ENCODE measurements at regions not wholly inside any gene's neighbourhood (a gene's known extent, or its start where the extent isn't known, plus 50 kb on each side); places are given as distances from the start of the nearest gene placed in this dataset.
A peak's percentile ranks its signal among the peaks of the same experiment; 100 is the strongest.
"Not testable (repeated sequence)": the region's sequence is repeated elsewhere in the genome, so short reads cannot be mapped to it uniquely, and the experiment has no call there.

DNA sequence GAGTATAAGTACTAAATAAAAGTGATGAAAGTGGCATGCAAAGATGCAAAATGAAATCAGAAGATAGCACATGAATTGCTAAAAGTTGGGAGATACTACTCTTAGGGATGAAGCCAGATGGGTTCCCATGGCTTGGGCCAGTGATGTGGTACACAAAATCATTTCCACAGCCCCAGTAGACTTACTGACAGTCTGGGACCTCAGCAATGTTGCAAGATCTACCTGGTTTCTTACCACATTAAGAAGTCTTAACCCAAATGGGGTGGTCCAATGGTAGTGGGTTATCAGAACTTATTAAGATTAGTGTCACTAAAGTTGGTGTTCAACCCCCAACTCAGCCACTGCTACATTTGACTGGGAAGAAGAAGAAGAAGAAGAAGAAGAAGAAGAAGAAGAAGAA, 227.7 kb upstream of the IRF2BP2 start:
- DNase-seq = no peak

DNA sequence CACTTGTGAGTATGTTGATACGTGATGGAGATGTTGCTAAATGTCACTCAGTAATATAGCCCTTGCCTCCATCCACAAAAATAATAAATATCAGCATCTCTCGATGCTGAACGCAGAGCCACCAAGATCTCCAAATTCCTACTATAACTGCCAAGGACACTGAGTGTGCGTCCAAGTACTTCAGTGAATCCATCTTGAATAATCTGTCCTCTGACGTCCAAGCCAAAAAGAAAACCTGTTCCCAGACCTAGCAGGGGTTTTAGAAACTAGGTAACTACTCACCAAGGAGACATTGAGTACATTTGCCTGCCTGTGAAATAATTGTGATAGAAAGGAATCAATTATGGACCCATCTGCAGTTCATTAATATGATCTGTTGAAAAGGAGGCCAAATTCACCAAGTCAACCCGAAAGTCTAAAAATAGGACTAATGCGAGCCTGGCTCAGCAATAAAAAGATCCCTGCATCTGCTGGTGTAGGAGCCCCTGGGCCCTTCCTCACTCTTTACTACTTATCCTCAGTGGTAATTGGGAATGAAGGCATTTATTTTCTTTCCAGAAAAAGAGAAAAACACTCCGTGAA, 226.9 kb upstream of the IRF2BP2 start:
- DNase-seq = no peak

DNA sequence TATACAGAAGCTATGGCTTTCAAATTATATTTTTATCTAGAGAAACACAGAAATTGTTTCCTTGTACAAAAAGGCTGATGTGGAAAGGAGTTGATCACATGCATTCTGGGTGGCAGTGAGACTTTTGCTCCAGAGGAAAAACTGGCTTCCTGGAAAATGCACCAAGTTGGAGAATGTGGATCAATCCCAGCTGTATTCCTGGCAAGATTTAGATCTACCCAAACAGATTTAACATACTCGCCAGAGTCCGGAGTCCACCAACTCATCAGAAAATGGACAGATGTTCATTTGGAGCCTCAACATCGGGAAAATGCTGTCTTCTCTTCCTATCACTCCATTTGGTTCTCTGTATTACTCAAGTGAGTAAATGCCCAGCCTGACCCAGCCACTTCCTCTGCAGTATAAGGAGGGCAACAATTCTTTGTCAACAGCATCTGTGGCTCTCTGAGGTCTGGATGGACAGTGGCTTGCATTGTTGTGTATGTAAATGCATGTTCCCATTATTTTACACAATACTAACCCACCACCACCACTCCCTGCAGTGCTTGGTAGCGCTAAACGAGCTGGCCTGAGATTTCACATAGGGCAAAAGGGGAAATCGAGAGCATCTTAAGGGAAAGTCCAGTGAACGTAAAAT, 226.2 kb upstream of the IRF2BP2 start:
- DNase-seq = no peak

DNA sequence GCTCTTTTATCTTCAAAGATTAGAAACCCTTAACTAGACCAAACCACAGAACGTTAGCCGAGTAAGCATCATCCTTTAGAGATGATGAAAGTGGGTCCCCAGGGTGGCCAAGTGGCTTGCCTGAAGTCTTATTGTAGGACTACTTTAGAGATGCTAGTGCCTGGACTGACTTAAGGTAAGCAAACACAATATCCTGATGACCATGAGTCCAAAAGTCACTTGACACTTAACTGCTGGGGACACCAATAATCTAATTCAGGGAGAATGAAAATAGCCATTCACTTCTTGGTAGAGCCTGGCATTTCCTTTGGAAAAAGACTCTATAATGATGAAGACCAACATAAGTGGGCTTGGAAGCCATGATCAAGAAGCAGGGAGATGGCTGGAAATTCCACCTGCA, 225.3 kb upstream of the IRF2BP2 start:
- DNase-seq = no peak

DNA sequence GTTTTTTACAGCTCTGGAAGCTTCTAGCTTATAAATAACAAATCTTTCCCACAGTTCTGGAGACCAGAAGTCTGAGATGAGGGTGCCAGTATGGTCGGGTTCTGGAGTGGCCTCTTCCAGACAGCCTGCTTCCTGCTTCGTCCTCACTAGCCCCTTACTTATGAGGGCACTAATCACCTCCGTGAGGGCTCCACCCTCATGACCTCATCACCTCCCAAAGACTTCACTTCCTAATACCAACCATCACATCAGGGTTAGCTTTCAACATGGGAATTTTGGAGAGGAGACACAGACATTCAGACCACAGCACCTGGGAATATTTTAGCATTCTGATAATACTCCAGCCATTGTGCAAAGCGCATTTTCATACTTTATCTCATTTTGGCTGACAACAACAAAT, 223.7 kb upstream of the IRF2BP2 start:
- no peak for DNase-seq

DNA sequence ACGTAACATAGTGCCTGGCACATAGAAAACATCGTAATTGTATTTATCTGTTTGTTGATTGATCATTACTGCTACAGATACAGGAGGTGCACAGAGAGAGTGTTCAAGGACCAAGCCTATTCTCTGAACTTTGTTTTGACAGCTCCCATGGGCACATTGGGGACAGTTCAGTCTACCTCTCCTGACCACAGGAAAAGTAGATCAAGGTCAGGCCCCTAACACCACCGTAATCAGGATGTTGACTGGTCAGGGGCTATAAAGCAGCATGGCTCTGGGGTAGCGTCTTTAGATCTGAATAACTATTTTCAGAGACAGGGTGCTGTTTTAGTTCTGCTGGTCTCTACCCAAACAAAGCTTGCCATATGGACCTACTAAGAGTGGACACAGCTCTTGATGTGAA, 223.1 kb upstream of the IRF2BP2 start:
- no peak for DNase-seq

DNA sequence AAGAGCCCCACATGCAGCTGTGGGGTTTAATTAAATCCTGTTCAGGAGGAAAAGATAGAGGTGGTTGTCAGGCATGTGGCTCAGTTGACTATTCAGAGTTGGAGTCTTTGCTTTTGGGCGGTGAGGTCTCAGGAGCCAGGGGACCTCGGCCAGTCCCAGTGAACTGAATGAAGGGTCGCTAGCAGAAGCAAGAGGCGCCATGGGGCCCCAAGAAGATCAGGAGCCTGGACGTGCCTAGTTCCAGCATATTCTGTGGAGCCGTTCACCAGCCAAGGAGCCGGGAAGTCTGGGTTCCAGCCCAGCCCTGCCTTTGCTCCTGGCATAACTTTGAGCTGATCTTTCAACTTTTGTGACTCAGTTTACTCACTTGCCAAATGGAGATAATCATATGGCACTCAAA, 217.7 kb upstream of the IRF2BP2 start:
- no peak for DNase-seq

DNA sequence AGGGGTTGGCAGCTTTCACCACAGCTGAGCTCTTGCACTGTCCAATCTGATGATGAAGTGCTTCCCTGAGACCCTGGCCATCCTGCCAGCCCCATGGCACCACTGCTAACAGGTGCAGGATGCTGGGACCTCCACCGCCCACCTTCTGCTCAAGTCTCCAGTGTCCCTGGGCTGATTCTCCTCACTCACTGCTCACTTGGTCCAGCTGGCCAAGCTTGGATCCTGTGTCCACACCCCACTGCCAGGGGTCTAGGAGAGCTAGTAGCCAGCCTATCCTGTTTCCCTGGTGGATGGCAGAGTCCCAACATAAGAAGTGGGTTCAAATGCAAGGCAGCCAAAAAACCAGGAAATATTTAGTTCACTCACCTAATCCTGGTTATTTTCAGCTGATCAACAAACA, 217.2 kb upstream of the IRF2BP2 start:
- DNase-seq = no peak

DNA sequence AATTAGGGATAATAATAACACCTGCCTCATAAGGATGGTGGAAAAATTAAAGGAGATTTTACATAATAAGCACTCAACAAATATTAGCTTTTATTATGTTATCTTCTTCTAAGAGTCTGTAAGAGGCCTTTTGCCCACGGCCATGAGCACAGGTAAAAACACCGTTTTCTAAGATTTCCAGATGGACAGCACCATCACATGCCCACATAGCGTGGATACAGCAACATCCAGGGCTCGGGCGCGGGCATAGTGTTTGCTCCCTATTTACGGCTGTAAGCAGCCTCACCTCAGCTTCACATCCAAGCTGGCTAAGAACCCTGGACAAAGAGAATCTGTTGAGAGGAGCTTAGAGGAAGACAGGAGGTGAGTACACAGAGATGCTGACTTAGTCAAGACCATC, 216.4 kb upstream of the IRF2BP2 start:
- DNase-seq = no peak

DNA sequence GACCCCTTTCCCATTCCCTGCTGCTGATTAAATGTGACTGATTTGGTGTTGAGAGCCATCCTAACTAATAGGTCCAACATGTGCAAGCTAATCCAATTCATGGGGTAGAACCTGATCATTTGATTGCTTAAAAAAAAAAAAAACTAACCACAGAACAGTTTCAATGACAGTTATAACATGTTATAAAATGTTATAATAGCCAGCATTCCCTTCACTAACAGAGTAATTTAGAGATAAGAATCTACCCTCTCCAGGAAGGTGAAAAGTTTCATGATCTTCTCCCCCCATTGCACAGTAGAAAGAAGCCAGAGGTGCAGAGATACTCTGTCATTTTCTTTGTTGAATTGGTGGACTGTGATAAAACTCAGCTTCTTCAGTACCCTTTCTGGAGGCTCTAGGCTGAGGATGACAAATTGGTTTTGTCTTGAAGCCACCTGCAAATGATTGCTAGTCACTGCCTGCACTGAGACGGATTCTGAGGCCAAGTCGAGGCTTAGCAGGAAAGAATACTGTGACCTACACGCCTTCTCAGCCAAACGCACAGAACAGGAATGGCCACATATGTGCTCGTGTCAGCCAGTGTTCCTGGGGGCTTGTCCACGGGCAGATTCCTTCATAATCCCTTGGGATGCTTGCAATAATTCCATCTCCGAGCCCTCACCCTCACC, 215.7 kb upstream of the IRF2BP2 start:
- DNase-seq = no peak

DNA sequence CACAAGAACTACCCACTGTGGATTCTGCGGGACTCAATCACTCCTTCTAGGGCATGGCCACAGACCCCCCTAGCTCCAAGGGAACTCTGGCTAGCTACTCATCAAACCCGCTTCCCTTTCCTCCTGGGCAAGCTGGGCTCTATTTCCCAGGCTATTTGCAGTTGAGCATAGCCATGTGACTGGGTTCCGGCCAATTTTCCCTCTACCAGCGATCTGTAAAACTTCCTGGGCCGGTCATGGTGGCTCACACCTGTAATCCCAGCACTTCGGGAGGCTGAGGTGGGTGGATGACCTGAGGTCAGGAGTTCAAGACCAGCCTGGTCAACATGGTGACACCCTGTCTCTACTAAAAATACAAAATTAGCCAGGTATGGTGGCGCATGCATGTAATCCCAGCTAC, 214.9 kb upstream of the IRF2BP2 start:
- not testable (repeated sequence) for DNase-seq

DNA sequence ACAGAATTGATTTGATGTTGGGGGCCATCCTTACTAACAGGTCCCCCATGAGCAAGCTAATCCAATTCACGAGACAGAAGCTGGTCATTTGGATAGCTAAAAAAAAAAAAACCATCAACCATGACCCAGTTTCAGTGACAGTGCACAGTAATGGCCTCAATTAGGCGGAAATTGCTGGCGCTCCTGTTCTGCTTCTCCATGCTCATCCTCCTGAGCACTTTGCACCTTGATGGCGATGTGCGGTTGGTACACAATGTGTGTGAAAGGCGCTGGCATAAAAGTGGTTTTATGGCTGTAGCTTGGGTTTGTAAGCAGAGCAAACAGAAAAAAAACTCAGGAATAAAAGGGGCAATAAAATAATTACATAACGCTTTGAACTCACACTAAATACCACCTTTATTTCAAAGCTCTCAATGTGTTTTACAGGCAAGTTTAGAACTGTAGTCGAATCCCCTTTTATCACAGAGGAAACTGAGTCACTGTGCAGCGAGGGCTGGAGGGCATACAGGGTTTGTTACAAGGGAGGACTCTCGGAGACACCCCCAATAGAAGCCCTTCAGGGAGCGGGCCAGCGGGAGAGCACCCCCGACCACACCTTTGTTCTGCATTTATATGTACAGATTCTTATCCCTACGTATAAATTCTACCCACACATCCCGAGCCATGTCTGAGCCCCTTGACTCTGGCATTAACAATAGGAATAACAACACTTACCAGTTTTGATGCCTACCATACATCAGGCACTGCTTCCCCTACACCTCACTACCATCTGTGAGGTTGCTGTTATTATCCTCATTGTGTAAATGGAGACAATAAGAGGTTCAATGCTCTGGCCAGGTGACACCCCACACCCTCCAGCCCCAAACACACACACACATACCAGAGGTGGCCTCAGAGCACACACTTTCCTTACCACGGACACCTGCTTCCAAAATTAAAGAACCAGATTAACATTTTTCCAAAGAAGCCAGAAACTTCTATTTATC, 213.5 kb upstream of the IRF2BP2 start:
- DNase-seq = no peak

DNA sequence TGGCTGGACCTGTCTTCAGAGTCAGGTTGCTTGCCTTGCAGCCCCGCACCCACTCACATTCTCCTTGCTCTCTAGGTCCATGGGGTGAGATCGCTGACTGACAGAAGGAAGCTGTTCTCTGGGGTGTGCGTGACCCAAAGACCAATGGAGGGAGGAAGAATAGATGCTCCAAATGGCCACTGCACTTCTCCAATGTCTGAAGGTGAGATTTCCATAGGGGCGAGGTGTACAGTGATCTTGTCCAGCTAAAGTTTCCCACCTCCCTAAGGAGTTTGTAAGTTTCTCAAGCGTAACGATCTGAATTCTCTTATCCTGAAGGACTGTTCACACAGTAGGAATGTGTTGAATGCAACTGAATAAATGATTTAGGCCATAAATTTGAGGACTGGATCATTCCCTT, 211.9 kb upstream of the IRF2BP2 start:
- DNase-seq = no peak

DNA sequence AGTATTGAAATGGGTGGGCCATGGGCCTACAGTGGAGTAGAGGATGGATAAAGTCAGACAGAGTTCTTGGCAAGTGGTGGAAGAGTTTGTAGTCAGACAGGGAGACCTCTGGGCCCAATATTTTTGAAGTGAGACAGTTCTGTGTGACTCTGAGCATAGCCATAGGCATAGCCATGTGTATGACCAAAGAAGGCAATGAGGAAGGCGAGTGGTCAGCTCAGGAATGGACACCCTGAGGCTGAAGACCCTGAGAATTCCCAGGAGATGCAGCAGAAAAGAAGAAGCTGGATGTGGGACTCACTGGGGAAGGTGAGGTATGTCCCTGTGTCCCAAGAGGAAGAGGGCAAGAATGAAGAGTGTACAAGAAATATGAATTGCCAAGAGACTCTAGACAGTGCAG, 210.6 kb upstream of the IRF2BP2 start:
- no peak for DNase-seq

DNA sequence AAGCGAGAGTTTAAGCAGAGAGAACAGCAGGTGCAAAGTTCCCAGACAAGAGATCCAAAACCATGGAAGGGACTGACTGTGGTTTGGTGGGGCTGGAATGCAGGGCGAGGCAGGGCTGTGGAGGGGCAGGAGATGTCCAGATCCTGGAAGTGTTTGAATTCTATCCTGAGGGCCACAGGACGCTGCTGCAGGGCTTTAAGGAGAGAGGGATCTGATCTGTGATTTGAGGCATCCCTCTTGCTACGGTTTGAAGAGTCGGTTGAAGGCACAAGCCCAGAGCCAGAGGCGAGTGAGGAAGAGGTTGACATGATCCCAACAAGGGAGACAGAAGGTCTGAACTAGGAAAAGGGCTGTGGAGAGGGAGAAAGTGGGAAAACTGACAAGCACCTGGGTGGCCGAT, 209.9 kb upstream of the IRF2BP2 start:
- not testable (repeated sequence) for DNase-seq

DNA sequence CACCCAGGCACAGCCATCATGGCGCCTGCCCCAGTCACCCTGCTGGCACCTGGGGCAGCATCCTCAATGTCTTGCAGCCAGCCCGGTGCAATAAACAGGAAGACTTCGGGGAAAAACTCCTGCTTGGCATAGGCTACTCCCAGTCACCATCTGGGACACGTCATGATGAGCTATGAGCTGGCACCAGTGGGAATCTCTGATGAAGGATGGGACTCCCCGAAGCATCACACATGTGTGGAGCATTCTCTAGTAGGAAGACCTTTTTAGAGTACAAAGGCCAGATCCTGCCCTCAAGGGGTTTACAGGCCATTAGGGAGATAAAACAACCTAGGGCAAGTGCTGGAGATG, 208.0 kb upstream of the IRF2BP2 start:
- not testable (repeated sequence) for DNase-seq

DNA sequence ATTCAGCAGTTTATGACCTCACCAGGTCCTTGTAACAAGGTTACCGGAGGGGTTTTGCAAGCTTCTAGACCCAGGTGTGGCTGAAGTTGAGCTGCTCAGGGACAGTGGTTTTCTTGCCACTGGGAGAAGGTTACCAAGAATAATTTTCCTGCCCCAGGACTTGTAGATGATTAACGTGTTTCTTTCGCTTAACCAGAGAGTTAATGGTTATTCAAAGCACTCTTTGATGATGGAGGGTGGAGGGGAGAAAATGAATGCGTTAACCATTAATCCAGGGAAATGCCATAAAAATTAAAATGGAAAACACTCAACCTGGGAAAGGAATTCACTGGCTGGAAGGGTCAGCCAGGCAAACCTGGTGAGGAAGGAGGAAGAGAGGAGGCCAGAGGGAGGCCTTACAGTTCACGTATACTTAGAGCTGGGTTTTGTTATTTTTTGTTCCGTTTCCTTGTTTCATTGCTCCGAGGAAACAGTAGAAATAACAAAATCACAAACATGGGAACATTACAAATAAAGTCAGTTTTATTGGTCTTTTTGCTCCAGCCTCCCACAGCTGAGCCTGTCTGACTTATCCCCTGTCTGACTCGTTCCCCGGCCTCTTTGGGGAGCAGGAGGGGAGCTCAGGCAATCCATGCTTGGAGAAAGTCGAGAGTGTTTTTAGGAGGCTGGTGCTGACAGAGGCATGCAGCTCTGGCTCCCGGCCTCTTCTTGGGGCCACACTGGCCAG, 207.5 kb upstream of the IRF2BP2 start:
- DNase-seq = not testable (repeated sequence)

DNA sequence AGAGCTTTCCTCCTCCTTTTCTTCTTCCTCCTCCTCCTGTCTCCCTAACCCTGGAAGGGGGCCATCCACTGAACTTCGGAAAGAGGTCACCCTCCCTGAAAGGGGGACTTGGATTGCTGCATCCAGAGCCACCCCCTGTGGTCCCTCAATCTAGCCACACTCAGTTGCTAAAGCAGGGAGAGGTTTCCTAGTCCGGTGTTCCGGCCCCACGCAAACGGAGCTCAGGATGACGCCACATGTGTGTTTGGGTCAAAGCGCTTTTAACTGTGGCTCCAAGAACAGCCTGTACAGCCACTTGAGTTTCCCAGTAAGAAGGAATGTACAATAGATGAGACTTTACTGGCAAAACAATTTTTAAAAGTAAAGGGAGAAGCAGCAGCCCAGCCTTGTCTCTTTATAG, 206.9 kb upstream of the IRF2BP2 start:
- DNase-seq = not testable (repeated sequence)

DNA sequence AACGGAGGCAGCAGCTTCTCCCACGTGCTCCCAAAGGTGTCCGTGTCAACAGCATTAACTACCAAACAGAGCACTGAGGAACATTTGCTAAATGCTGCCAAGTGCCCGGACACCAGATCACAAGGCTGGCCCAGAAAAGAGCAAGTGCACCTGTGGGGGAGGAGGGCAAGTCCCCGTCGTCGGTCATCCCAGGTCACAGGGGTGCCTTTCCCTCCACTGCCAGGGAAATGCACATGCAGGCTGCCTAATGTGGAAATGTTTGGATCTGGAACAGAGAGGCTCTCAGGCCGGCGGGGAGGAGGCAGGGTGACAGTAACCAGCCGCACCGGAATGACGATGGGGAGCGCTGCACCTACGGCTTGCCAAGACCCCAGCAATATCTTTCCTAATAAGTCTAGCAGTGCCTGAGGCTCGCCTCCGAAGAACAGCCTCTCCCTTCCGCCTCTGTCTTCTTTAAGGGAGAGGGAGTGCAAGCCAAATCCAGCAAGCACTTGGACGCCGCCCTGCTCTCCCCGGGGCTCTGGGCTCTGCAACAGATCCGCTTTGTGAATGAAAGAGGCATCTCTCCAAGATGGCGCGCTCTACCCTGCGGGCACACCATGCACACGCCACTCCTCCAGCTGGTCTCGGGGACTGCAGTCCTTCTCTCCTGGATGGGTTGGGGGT, 206.3 kb upstream of the IRF2BP2 start:
- DNase-seq = not testable (repeated sequence)

DNA sequence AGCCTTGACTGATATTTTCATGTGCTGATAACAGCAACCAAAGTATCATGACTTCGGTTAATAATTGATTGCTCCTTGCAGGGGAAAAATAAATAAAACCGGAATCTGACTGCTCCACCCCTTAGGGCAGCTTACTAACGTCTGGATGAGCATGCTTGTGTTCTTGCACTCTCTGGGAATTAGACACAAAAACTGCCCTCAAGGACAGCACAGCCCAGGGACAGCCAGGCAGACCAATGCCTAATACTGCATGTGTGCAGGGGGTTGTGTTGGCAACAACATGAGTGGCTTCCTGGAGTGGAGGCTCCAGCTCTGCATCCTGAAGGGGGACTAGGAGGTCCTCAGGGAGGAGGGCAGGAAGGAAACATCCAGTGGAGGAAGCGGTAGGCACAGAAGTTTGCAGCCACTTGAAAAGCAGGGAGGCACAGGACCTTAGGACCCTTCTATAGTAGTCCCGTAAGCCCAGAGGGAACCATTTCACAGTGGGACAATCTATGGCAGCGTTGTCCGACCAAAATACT, 205.4 kb upstream of the IRF2BP2 start:
- DNase-seq = not testable (repeated sequence)

DNA sequence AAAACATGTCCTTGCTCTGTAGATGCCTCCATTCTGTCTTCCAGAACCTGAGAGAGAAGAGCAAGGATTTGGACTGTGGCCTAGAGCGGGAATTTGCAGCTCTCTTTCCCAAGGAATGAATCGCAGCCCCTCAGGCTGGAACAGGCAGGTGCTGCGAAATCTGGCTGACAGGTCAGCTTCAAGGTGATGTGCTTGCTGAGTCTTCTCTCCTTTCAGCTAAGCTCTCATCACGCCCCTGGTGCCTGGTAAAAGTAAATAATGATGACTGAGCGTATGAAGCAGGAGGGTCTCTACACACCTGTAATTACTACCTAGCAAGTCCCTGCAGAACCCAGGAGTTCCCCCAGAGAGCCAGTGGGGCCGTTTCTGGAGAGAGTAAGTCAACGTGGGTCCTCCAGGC, 204.3 kb upstream of the IRF2BP2 start:
- not testable (repeated sequence) for DNase-seq

DNA sequence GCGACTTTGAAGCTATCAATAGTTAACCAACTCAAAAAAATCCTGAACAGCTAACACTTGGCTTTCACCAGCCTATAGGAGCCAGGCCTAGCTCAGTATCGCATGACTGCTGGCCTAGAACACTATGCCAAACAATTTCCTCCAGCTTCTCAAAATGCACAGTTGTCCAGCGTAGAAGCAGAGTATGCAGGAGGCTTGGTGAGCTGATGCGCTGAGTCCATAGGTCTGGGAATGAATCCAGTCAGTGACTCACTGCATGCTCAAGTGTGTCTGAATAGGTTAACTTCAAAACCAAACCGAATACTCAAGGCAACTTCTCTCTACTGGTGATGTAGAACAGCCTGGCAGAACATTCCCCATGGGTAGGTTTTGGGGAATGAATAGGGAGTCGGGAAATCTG, 201.8 kb upstream of the IRF2BP2 start:
- DNase-seq = peak; percentile 34

Data from amniotic stem cell (primary cell).